HEK293 (cell line): ENCODE measurements at regions not wholly inside any gene's neighbourhood (a gene's known extent, or its start where the extent isn't known, plus 50 kb on each side); places are given as distances from the start of the nearest gene placed in this dataset.

Source experiments
- PATZ1 ChIP-seq: fragments of 450-650 bp; formaldehyde crosslinking; IDR thresholded peaks from 2 replicates; pipeline ENCODE4 v1.5.1; 2016; ENCODE audit warnings: missing biosample characterization, missing genetic modification characterization
- REST ChIP-seq: fragments of 450-650 bp; formaldehyde crosslinking; IDR thresholded peaks from 2 replicates; pipeline ENCODE4 v1.5.1; 2016; ENCODE audit warnings: missing biosample characterization, missing genetic modification characterization
- ZNF664 ChIP-seq: fragments of 450-650 bp; formaldehyde crosslinking; IDR thresholded peaks from 2 replicates; pipeline ENCODE4 v1.5.1; 2016; ENCODE audit warnings: missing biosample characterization, missing genetic modification characterization
- ZNF701 ChIP-seq: fragments of 450-650 bp; formaldehyde crosslinking; IDR thresholded peaks from 2 replicates; pipeline ENCODE4 v1.5.1; 2016; ENCODE audit warnings: missing biosample characterization, missing genetic modification characterization

- TF ChIP-seq ZNF701 (no peak), PATZ1 (tag by site-specific recombination) (no peak), REST (tag by site-specific recombination) (no peak), ZNF664 (tag by site-specific recombination) (no peak)
Observed at GRCh38 chr3:148073721-148074456, 623.8 kb upstream of the AGTR1 start.
